ENCODE measurements at regions not wholly inside any gene's neighbourhood (a gene's known extent, or its start where the extent isn't known, plus 50 kb on each side); places are given as distances from the start of the nearest gene placed in this dataset.

- no peaks in the 10 kb centered on the region for H3F3A ChIP-seq (replicated peaks; ENCODE audit: insufficient read depth)
- no peak for TF ChIP-seq FOXJ3 (CRISPR knock-in tag; IDR thresholded peaks at IDR 0.05)
- H3K27me3 ChIP-seq (ENCODE audit: insufficient read depth): no peaks in the 10 kb centered on the region
- CTCF ChIA-PET: no interaction called here
- H3K9me3 ChIP-seq: no peaks in the 10 kb centered on the region
- H3K9me2 ChIP-seq: no peaks in the 10 kb centered on the region
- H3K27ac ChIP-seq (ENCODE audit: low read depth in 2 of 2, low read length in 1 of 2): no peak overlapping the region
- H3K4me1 ChIP-seq (ENCODE audit: control insufficient read depth in 1 of 2, insufficient read depth in 2 of 2, low read depth in 1 of 2, low read length in 1 of 2): no peaks in the 10 kb centered on the region
- H3K36me3 ChIP-seq (replicated peaks in 1 of 2; ENCODE audit: control insufficient read depth in 1 of 2, insufficient read depth in 2 of 2, low read length in 1 of 2): no peaks in the 10 kb centered on the region
- H3K4me3 ChIP-seq (ENCODE audit: low read depth in 2 of 2, low read length in 1 of 2): no peak overlapping the region
- no peaks in the 10 kb centered on the region for H4K20me1 ChIP-seq (ENCODE audit: insufficient read depth)
- no peak overlapping the region for H3K9ac ChIP-seq
- H3K79me2 ChIP-seq (ENCODE audit: insufficient read depth): no peaks in the 10 kb centered on the region
- POLR2A ChIA-PET: no interaction called here
- WGBS (ENCODE audit: low lambda C conversion rate): 65% methylated on average over 7 of the region's 7 CpGs
- no peak overlapping the region for H3K4me2 ChIP-seq
- no peak overlapping the region for H2AFZ ChIP-seq (ENCODE audit: low read depth)
- no peak for DNase-seq
These were observed 143.5 kb upstream of the TBX3 start for GRCh38 chr12:114827461-114827860.

- WGBS (ENCODE audit: low lambda C conversion rate): 44% methylated on average over 5 of the region's 5 CpGs
- CTCF ChIA-PET: interaction anchor here (1.2 kb wide), 1 partner anchor 10 kb away, joined by 3 read pairs; no protein-coding TSS in a partner anchor
- H3K4me2 ChIP-seq: no peak overlapping the region
These were observed 142.3 kb upstream of the TBX3 start for GRCh38 chr12:114826244-114826643.

More at GRCh38 chr12:114826244-114826643, 142.3 kb upstream of the TBX3 start:
- POLR2A ChIA-PET: no interaction called here
- Histone ChIP-seq H3K36me3 (replicated peaks in 1 of 2; ENCODE audit: control insufficient read depth in 1 of 2, insufficient read depth in 2 of 2, low read length in 1 of 2) (no peaks in the 10 kb centered on the region), H4K20me1 (ENCODE audit: insufficient read depth) (no peaks in the 10 kb centered on the region), H3K27me3 (ENCODE audit: insufficient read depth) (no peaks in the 10 kb centered on the region), H3K9me2 (no peaks in the 10 kb centered on the region), H3K4me3 (ENCODE audit: low read depth in 2 of 2, low read length in 1 of 2) (no peak overlapping the region), H3F3A (replicated peaks; ENCODE audit: insufficient read depth) (no peaks in the 10 kb centered on the region), H3K27ac (ENCODE audit: low read depth in 2 of 2, low read length in 1 of 2) (no peak overlapping the region), H3K9ac (no peak overlapping the region), H3K79me2 (ENCODE audit: insufficient read depth) (no peaks in the 10 kb centered on the region), H3K4me1 (ENCODE audit: control insufficient read depth in 1 of 2, insufficient read depth in 2 of 2, low read depth in 1 of 2, low read length in 1 of 2) (no peaks in the 10 kb centered on the region), H3K9me3 (no peaks in the 10 kb centered on the region), H2AFZ (ENCODE audit: low read depth) (no peak overlapping the region)
- TF ChIP-seq SIN3A (IDR thresholded peaks at IDR 0.05; ENCODE audit: borderline replicate concordance, low read depth, low read length) (no peak), CTCF (IDR thresholded peaks at IDR 0.05) (no peak), USF2 (IDR thresholded peaks at IDR 0.05; ENCODE audit: borderline replicate concordance, low read depth, low read length) (no peak), MXI1 (IDR thresholded peaks at IDR 0.05; ENCODE audit: low read depth, low read length) (no peak), GATA2 (CRISPR knock-in tag; IDR thresholded peaks at IDR 0.05) (no peak), PBX3 (IDR thresholded peaks at IDR 0.05) (no peak), JUND (IDR thresholded peaks at IDR 0.05) (no peak), ELF1 (IDR thresholded peaks at IDR 0.05) (no peak), RAD21 (IDR thresholded peaks at IDR 0.05; ENCODE audit: low read length) (no peak), RCOR1 (IDR thresholded peaks at IDR 0.05; ENCODE audit: low read length) (no peak), MEF2A (IDR thresholded peaks at IDR 0.05; ENCODE audit: borderline replicate concordance, low read depth) (no peak), EZH2phosphoT487 (IDR thresholded peaks at IDR 0.05; ENCODE audit: borderline replicate concordance, low read depth) (no peak), USF1 (IDR thresholded peaks at IDR 0.05; ENCODE audit: borderline replicate concordance, low read depth) (no peak), FOSL2 (IDR thresholded peaks at IDR 0.05; ENCODE audit: borderline replicate concordance, low read depth) (no peak), FOXM1 (IDR thresholded peaks at IDR 0.05; ENCODE audit: low read depth) (no peak)
- DNase-seq: no peak

All from SK-N-SH (cell line).